Neural cell (in vitro differentiated cells): ENCODE measurements at regions not wholly inside any gene's neighbourhood (a gene's known extent, or its start where the extent isn't known, plus 50 kb on each side); places are given as distances from the start of the nearest gene placed in this dataset.

Source experiments
- EP300 ChIP-seq: fragments of 450-650 bp; conservative IDR thresholded peaks from 2 replicates; pipeline ENCODE4 v1.6.1; 2014; ENCODE audit warnings: antibody characterized with exemption, mild to moderate bottlenecking, moderate library complexity; ENCODE audit not compliant: poor library complexity, severe bottlenecking
- EZH2 ChIP-seq: fragments of 200-600, 300-800 bp; shearing (Covaris generic), sonication (generic); IDR thresholded peaks from 2 replicates; pipeline ENCODE4 v1.6.1; 2014; ENCODE audit warnings: antibody characterized with exemption, low read length, borderline replicate concordance, mild to moderate bottlenecking; ENCODE audit not compliant: insufficient read depth, poor library complexity, severe bottlenecking
- POLR2AphosphoS5 ChIP-seq: IDR thresholded peaks from 2 replicates; pipeline ENCODE4 v1.6.1; 2012
- REST ChIP-seq: IDR thresholded peaks from 2 replicates; pipeline ENCODE4 v1.6.1; 2012; ENCODE audit warnings: borderline replicate concordance
- SMC3 ChIP-seq: fragments of 450-650 bp; conservative IDR thresholded peaks from 2 replicates; pipeline ENCODE4 v1.6.1; 2014; ENCODE audit warnings: antibody characterized with exemption, mild to moderate bottlenecking, moderate library complexity; ENCODE audit not compliant: poor library complexity
- TAF1 ChIP-seq: IDR thresholded peaks from 2 replicates; pipeline ENCODE4 v1.6.1; 2012; ENCODE audit warnings: low read depth
- TF ChIP-seq, protein P1 (sequence below): fragments of 450-650 bp; IDR thresholded peaks from 2 replicates; pipeline ENCODE4 v1.5.1; 2014; ENCODE audit warnings: antibody characterized with exemption, mild to moderate bottlenecking, moderate library complexity; ENCODE audit not compliant: poor library complexity, severe bottlenecking

- TF ChIP-seq, protein P1, sequence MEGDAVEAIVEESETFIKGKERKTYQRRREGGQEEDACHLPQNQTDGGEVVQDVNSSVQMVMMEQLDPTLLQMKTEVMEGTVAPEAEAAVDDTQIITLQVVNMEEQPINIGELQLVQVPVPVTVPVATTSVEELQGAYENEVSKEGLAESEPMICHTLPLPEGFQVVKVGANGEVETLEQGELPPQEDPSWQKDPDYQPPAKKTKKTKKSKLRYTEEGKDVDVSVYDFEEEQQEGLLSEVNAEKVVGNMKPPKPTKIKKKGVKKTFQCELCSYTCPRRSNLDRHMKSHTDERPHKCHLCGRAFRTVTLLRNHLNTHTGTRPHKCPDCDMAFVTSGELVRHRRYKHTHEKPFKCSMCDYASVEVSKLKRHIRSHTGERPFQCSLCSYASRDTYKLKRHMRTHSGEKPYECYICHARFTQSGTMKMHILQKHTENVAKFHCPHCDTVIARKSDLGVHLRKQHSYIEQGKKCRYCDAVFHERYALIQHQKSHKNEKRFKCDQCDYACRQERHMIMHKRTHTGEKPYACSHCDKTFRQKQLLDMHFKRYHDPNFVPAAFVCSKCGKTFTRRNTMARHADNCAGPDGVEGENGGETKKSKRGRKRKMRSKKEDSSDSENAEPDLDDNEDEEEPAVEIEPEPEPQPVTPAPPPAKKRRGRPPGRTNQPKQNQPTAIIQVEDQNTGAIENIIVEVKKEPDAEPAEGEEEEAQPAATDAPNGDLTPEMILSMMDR: no peak
- TF ChIP-seq SMC3 (no peak), POLR2AphosphoS5 (no peak), EZH2 (no peak), TAF1 (no peak), REST (no peak), EP300 (no peak)
Observed at GRCh38 chr14:66120402-66120801, 365.8 kb upstream of the CCDC196 start.
